CD4-positive, alpha-beta T cell (primary cell): ENCODE measurements at regions not wholly inside any gene's neighbourhood (a gene's known extent, or its start where the extent isn't known, plus 50 kb on each side); places are given as distances from the start of the nearest gene placed in this dataset.

Source experiments
- ATAC-seq: fragments of 200-7000 bp; cut with Tn5 transposase; one replicate; pipeline ENCODE4 v1.10.0; 2022; ENCODE audit warnings: mild to moderate bottlenecking; ENCODE audit not compliant: poor library complexity
- CTCF ChIA-PET: fragments of 350-600 bp; sonication (Branson Sonifier 250); formaldehyde crosslinking; loops from one replicate; lab custom pipeline; 2021; ENCODE audit warnings: antibody characterized with exemption, inconsistent platforms; lab: Charles Lee
- POLR2A ChIA-PET: fragments of 350-600 bp; sonication (Branson Sonifier 250); formaldehyde crosslinking; loops from one replicate; lab custom pipeline; 2021; ENCODE audit warnings: antibody characterized with exemption, inconsistent platforms; lab: Charles Lee
- DNase-seq, 14 experiments: peaks; one replicate each; pipeline ENCODE4 v3.0.0-alpha.2; 2013 to 2020; ENCODE audit warnings: mixed read lengths in 2 of 14
- H3K27ac ChIP-seq, 2 donors: one replicate each; pipeline versions ENCODE4 v1.5.1 to v1.7.0; 2013; ENCODE audit warnings: low read length in 2 of 2, low read depth in 1 of 2, mild to moderate bottlenecking in 1 of 2
- H3K27me3 ChIP-seq, 2 experiments: 1 replicate in 1 of 2; 2 replicates in 1 of 2; pipeline versions ENCODE4 v1.6.1 to v1.7.0; 2013; ENCODE audit warnings: low read length in 2 of 2, control low read depth in 1 of 2, mild to moderate bottlenecking in 1 of 2, moderate library complexity in 1 of 2; ENCODE audit not compliant: insufficient read depth in 2 of 2, control insufficient read depth in 1 of 2
- H3K36me3 ChIP-seq: one replicate; pipeline ENCODE4 v1.6.1; 2013; ENCODE audit warnings: low read length, control low read depth; ENCODE audit not compliant: insufficient read depth
- H3K4me1 ChIP-seq: one replicate; pipeline ENCODE4 v1.6.1; 2013; ENCODE audit warnings: low read length, control low read depth; ENCODE audit not compliant: insufficient read depth
- H3K4me3 ChIP-seq: one replicate; pipeline ENCODE4 v1.5.1; 2013; ENCODE audit warnings: mild to moderate bottlenecking, low read length, moderate library complexity
- H3K9me3 ChIP-seq, 2 experiments: 1 replicate in 1 of 2; 2 replicates in 1 of 2; pipeline versions ENCODE4 v1.6.1 to v1.7.0; 2013; ENCODE audit warnings: low read length in 2 of 2, mild to moderate bottlenecking in 2 of 2, control low read depth in 1 of 2, moderate library complexity in 1 of 2; ENCODE audit not compliant: control insufficient read depth in 1 of 2, insufficient read depth in 1 of 2
- H3K27ac Mint-ChIP-seq: one replicate; pipeline ENCODE4 v1.8.0; 2020; ENCODE audit warnings: mixed read lengths
- H3K27me3 Mint-ChIP-seq: one replicate; pipeline ENCODE4 v1.8.0; 2021; ENCODE audit warnings: mixed read lengths
- H3K36me3 Mint-ChIP-seq: one replicate; pipeline ENCODE4 v1.8.0; 2021; ENCODE audit warnings: low read depth, mixed read lengths
- H3K4me1 Mint-ChIP-seq: one replicate; pipeline ENCODE4 v1.8.0; 2021; ENCODE audit warnings: low read depth, mixed read lengths
- H3K4me3 Mint-ChIP-seq: one replicate; pipeline ENCODE4 v1.8.0; 2020; ENCODE audit warnings: mild to moderate bottlenecking, mixed read lengths
- H3K9me3 Mint-ChIP-seq: one replicate; pipeline ENCODE4 v1.8.0; 2020; ENCODE audit warnings: mixed read lengths
- intact Hi-C, 2 experiments: fragments of 100-400 bp; cut with DNase I in 1 of 2; cut with micrococcal nuclease in 1 of 2; formaldehyde crosslinking; loops; one replicate each; pipeline versions ENCODE4 v1.15.1 to v1.9.0; 2023 to 2025; cut with DNase I, micrococcal nuclease
- TF ChIP-seq, protein P1 (sequence below): fragments of 200-600 bp; IDR thresholded peaks from one replicate; pipeline ENCODE4 v1.8.0; 2022; ENCODE audit warnings: antibody characterized with exemption, mild to moderate bottlenecking

DNA sequence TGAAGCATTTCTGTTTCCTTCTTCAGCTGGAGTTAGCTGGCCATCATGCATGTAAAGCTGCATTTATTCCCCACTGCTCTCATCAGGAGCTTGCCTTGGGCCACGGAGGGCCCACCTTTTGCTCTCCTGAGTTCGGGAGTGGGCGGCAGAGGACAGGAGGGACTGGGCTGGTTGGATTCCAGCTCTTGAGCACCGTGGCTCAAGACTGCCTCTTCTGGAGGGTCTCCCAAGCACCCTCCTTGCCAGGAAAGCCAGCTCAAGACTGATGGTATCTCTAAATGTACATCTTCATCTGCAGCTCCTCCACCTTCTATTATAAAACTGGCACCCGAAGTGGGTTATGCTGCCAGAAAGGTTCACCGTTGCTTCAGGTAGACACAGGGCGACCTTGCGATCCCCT lies 399.6 kb upstream of the IRX1 start:
- TF ChIP-seq, protein P1, sequence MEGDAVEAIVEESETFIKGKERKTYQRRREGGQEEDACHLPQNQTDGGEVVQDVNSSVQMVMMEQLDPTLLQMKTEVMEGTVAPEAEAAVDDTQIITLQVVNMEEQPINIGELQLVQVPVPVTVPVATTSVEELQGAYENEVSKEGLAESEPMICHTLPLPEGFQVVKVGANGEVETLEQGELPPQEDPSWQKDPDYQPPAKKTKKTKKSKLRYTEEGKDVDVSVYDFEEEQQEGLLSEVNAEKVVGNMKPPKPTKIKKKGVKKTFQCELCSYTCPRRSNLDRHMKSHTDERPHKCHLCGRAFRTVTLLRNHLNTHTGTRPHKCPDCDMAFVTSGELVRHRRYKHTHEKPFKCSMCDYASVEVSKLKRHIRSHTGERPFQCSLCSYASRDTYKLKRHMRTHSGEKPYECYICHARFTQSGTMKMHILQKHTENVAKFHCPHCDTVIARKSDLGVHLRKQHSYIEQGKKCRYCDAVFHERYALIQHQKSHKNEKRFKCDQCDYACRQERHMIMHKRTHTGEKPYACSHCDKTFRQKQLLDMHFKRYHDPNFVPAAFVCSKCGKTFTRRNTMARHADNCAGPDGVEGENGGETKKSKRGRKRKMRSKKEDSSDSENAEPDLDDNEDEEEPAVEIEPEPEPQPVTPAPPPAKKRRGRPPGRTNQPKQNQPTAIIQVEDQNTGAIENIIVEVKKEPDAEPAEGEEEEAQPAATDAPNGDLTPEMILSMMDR, result no peak
- no peaks in the 10 kb centered on the region for H3K4me1 ChIP-seq
- no peaks in the 10 kb centered on the region for H3K9me3 Mint-ChIP-seq
- H3K4me1 Mint-ChIP-seq, result no peaks in the 10 kb centered on the region
- peaks cover 0 to 31% of the 10 kb centered on the region in 2 experiments for H3K9me3 ChIP-seq
- no peaks in the 10 kb centered on the region for H3K36me3 Mint-ChIP-seq
- intact Hi-C loops, result no loop called here
- CTCF ChIA-PET, result no interaction called here
- no peak overlapping the region for H3K27ac Mint-ChIP-seq
- no peak overlapping the region for H3K4me3 Mint-ChIP-seq
- peaks cover 43% of the 10 kb centered on the region for H3K27me3 Mint-ChIP-seq
- no peak for ATAC-seq
- POLR2A ChIA-PET, result no interaction called here
- peaks cover 0 to 6% of the 10 kb centered on the region in 2 experiments for H3K27me3 ChIP-seq
- H3K27ac ChIP-seq, result no peak overlapping the region
- no peak overlapping the region for H3K4me3 ChIP-seq
- no peak for DNase-seq
- H3K36me3 ChIP-seq, result no peaks in the 10 kb centered on the region

DNA sequence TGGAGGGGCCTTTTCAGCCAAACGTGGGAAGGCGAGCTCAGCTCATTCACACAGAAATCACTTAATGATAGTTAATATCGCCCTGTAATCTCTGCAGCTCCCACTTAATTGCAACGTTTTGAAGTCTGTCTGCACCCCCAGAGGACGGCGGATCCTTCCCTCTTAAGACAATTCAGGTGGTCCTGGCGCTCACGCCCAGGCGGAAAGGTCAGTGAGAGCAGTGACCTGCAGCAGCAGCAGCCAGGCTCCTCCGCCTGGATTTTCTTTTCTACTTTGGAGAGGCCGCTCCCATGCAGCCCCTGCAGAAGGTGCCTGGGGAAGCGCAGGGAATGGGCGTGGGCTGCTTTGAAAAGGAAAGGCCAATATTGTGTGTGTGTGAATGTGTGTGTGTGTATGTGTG lies 400.9 kb upstream of the IRX1 start:
- Mint-ChIP-seq H3K36me3 (no peaks in the 10 kb centered on the region), H3K4me3 (no peak overlapping the region), H3K4me1 (no peaks in the 10 kb centered on the region), H3K27ac (no peak overlapping the region), H3K9me3 (no peaks in the 10 kb centered on the region), H3K27me3 (peaks cover 33% of the 10 kb centered on the region)
- TF ChIP-seq, protein P1, result no peak
- intact Hi-C loops, result no loop called here
- DNase-seq (no peak), ATAC-seq (no peak)
- Histone ChIP-seq H3K27ac (no peak overlapping the region), H3K9me3 (peaks cover 0 to 26% of the 10 kb centered on the region in 2 experiments), H3K4me3 (no peak overlapping the region), H3K27me3 (peaks cover 0 to 6% of the 10 kb centered on the region in 2 experiments), H3K4me1 (no peaks in the 10 kb centered on the region), H3K36me3 (no peaks in the 10 kb centered on the region)
- ChIA-PET POLR2A (no interaction called here), CTCF (no interaction called here)

DNA sequence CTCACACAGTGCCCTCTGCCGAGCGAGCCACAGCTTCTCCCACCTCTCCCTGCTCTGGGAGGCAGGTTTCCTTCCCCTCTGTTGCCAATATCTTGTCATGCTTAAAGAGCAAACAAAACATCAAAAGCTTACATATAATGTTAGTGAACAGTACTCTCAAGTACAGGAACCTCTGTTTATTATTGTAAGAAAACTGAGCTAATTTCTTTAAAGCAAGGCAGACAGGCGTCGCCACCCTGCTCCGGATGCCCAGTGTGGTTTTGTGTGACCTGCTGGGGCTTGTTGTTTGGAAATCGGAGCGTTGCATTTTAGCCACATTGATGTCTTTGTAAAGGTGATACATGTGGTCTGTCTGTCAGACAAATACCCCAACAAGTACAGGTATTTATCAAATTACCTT lies 401.4 kb upstream of the IRX1 start:
- Mint-ChIP-seq H3K9me3 (no peaks in the 10 kb centered on the region), H3K27me3 (peaks cover 29% of the 10 kb centered on the region), H3K27ac (no peak overlapping the region), H3K4me3 (no peak overlapping the region), H3K4me1 (no peaks in the 10 kb centered on the region), H3K36me3 (no peaks in the 10 kb centered on the region)
- DNase-seq, result no peak
- Histone ChIP-seq H3K27me3 (peaks cover 0 to 6% of the 10 kb centered on the region in 2 experiments), H3K27ac (no peak overlapping the region), H3K4me3 (no peak overlapping the region), H3K4me1 (no peaks in the 10 kb centered on the region), H3K9me3 (peaks cover 0 to 22% of the 10 kb centered on the region in 2 experiments), H3K36me3 (no peaks in the 10 kb centered on the region)
- no peak for ATAC-seq
- TF ChIP-seq, protein P1, result no peak
- ChIA-PET CTCF (no interaction called here), POLR2A (no interaction called here)
- intact Hi-C loops, result no loop called here
